Stimulated activated effector memory CD8-positive, alpha-beta T cell treated with anti-CD3 and anti-CD28 coated beads, Interleukin-12 subunit alpha, Interleukin-12 subunit beta, amount 100 ng/mL, for 72 hours (primary cell): ENCODE measurements at regions not wholly inside any gene's neighbourhood (a gene's known extent, or its start where the extent isn't known, plus 50 kb on each side); places are given as distances from the start of the nearest gene placed in this dataset.

Experiments
- ATAC-seq: fragments of 150-1000 bp; cut with Tn5 transposase; 2 replicates; pipeline ENCODE4 v1.10.0; 2021
- DNase-seq, 2 donors: peaks; one replicate each; pipeline ENCODE4 v3.0.0; 2021 to 2022; ENCODE audit warnings: low spot score in 2 of 2
- H3K27ac Mint-ChIP-seq: one replicate; pipeline ENCODE4 v1.8.0; 2022; ENCODE audit warnings: mild to moderate bottlenecking, mixed read lengths
- H3K36me3 Mint-ChIP-seq: one replicate; pipeline ENCODE4 v1.8.0; 2022; ENCODE audit warnings: mild to moderate bottlenecking, mixed read lengths
- H3K4me1 Mint-ChIP-seq: one replicate; pipeline ENCODE4 v1.8.0; 2022; ENCODE audit warnings: mixed read lengths
- H3K4me3 Mint-ChIP-seq: one replicate; pipeline ENCODE4 v1.8.0; 2022; ENCODE audit warnings: mild to moderate bottlenecking, mixed read lengths
- H3K9me3 Mint-ChIP-seq: one replicate; pipeline ENCODE4 v1.8.0; 2022; ENCODE audit warnings: mixed read lengths

DNA sequence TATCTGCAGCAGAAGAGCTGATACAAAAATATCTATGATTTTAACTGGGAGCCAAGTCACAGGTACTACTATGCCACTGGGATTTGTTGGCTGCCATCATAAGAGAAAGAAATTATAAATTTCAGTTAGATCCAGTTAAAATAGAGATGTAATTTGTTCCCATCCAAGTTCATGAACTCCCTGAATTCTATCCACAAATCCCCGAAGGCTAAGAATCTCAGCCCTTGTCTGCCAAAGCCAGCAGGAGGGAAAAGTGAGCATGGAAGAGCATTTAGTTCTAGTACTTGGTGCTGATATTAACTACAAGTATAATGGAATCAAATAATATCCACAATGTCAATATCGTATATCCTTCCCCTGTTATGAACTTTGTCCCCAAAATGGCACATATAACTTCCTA is 801.1 kb upstream of the CXADR start:
- Mint-ChIP-seq H3K4me3 (no peak overlapping the region), H3K4me1 (no peaks in the 10 kb centered on the region), H3K27ac (no peak overlapping the region), H3K36me3 (no peaks in the 10 kb centered on the region), H3K9me3 (peaks cover 14% of the 10 kb centered on the region)
- DNase-seq: no peak
- no peak for ATAC-seq

- no peaks in the 10 kb centered on the region for H3K4me1 Mint-ChIP-seq
- H3K27ac Mint-ChIP-seq: no peak overlapping the region
- no peaks in the 10 kb centered on the region for H3K36me3 Mint-ChIP-seq
- DNase-seq (no peak), ATAC-seq (no peak)
- H3K9me3 Mint-ChIP-seq: peaks cover 8% of the 10 kb centered on the region
- no peak overlapping the region for H3K4me3 Mint-ChIP-seq
Observed at GRCh38 chr21:16713331-16714117, 799.3 kb upstream of the CXADR start.

DNA sequence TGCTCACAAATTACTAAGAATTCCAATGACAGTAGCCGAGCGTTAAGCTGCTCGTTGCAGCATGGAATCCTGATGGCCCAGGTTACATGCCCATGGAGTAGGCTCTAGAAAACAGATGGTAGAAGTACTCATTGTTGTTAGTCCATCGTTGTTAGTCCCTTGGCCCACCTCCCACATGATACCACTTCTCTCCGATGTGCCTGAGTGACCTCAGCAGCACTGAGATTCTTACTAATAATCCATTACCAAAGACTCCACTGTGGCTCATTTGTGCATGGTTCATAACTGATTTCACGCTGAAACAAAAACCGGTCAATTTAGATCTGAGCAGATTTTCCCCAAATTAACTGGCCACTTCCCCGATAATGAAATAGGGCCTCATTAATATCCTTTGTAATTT is 772.3 kb upstream of the CXADR start:
- Mint-ChIP-seq H3K4me1 (no peaks in the 10 kb centered on the region), H3K36me3 (no peaks in the 10 kb centered on the region), H3K9me3 (peaks cover 6% of the 10 kb centered on the region), H3K4me3 (no peak overlapping the region), H3K27ac (no peak overlapping the region)
- ATAC-seq: no peak
- no peak for DNase-seq

DNA sequence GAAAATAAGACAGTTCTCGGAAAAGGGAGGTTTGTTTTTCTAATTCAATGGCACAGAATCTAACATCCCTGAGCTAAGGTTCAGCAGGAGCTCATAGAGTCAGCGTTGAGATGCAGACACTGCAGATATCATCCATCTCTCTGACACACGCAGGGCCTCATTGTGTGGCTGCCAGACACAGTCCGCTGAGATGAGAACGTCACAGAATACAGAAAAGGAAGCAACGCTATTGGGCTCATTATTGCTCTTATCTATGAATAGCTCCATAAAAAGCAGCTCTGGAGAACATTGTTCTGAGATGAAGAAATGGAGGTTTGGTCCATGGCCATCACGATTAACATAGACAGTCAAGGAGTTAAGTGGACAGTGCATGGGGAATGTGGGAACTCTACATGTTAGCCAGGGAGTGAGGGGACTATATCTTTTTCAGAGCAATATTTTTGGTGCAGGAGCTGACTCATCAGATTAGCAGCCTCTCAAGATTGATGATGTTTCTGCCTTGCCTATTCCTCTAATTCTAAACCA is 771.6 kb upstream of the CXADR start:
- Mint-ChIP-seq H3K27ac (no peak overlapping the region), H3K4me1 (no peaks in the 10 kb centered on the region), H3K9me3 (peaks cover 6% of the 10 kb centered on the region), H3K36me3 (no peaks in the 10 kb centered on the region), H3K4me3 (no peak overlapping the region)
- ATAC-seq (no peak), DNase-seq (no peak)

- Mint-ChIP-seq H3K36me3 (no peaks in the 10 kb centered on the region), H3K9me3 (peaks cover 6% of the 10 kb centered on the region), H3K4me3 (no peak overlapping the region), H3K4me1 (no peaks in the 10 kb centered on the region), H3K27ac (no peak overlapping the region)
- ATAC-seq (no peak), DNase-seq (no peak)
Observed at GRCh38 chr21:16742131-16742641, 770.7 kb upstream of the CXADR start.

- peaks cover 6% of the 10 kb centered on the region for H3K9me3 Mint-ChIP-seq
- DNase-seq (no peak), ATAC-seq (no peak)
- no peaks in the 10 kb centered on the region for H3K4me1 Mint-ChIP-seq
- H3K27ac Mint-ChIP-seq: no peak overlapping the region
- H3K36me3 Mint-ChIP-seq: no peaks in the 10 kb centered on the region
- no peak overlapping the region for H3K4me3 Mint-ChIP-seq
Observed at GRCh38 chr21:16742741-16743140, 770.1 kb upstream of the CXADR start.

- Mint-ChIP-seq H3K9me3 (peaks cover 9% of the 10 kb centered on the region), H3K36me3 (no peaks in the 10 kb centered on the region), H3K4me3 (no peak overlapping the region), H3K4me1 (no peaks in the 10 kb centered on the region), H3K27ac (no peak overlapping the region)
- DNase-seq: no peak
- no peak for ATAC-seq
Observed at GRCh38 chr21:16743317-16743716, 769.5 kb upstream of the CXADR start.

- Mint-ChIP-seq H3K9me3 (peaks cover 14% of the 10 kb centered on the region), H3K4me1 (no peaks in the 10 kb centered on the region), H3K36me3 (no peaks in the 10 kb centered on the region), H3K4me3 (no peak overlapping the region), H3K27ac (no peak overlapping the region)
- DNase-seq: no peak
- ATAC-seq: no peak
Observed at GRCh38 chr21:16750926-16751325, 761.9 kb upstream of the CXADR start.

DNA sequence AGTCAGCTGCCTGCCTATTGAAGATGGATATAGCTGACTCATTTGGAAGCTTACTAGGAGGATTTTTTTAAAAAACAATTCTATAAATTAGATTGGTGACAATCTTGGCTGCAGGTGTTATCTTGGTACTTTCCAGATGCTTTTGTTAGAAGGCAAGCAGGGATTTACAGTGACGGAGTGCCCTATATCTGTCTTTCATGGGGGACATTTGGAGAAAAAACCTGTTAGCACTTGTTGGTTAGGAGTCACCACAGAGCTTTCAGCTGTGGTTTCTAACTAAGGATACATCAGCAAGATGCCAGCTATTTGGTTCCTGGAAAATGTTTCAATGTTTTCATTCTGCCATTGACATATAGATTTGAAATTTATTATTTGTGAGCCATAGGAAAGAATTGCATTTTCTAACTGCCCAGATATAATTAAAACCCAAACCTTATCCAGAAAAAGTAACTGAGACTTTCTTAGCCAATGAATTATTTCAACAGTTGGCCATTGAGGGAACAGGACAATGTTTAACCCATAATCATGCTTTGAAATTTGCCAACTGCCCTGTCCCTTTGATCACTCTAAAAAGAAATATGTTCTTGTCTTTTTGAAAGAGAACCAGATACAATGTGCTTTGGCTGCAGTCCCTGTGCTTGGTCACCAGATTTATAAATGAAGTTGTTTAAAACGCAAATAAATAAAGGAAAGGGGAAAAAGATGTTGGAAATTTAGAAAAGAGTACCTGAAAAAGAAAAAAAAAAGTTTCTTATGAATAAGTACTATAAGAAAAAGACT is 761.0 kb upstream of the CXADR start:
- no peaks in the 10 kb centered on the region for H3K4me1 Mint-ChIP-seq
- DNase-seq (no peak), ATAC-seq (no peak)
- no peaks in the 10 kb centered on the region for H3K36me3 Mint-ChIP-seq
- peaks cover 17% of the 10 kb centered on the region for H3K9me3 Mint-ChIP-seq
- no peak overlapping the region for H3K27ac Mint-ChIP-seq
- no peak overlapping the region for H3K4me3 Mint-ChIP-seq

DNA sequence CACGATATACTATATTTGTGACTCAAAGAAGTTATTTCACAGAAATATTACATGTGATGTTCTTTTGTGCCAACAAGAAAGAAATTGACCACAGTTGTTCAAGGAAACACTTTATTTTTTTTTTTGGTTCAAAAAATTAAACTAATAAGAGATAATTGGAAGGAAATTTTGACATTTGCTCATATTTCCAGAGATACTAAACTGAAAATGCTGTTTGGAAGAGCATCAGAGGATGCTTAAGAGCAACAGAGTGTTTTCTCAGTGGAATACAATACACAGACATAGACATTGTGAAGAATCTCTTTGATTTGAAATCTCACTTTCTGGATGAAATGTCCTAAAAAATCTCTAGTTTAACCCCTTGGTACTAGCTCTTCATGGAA is 760.4 kb upstream of the CXADR start:
- ATAC-seq: no peak
- H3K4me1 Mint-ChIP-seq: no peaks in the 10 kb centered on the region
- DNase-seq: no peak
- peaks cover 20% of the 10 kb centered on the region for H3K9me3 Mint-ChIP-seq
- no peak overlapping the region for H3K4me3 Mint-ChIP-seq
- H3K27ac Mint-ChIP-seq: no peak overlapping the region
- no peaks in the 10 kb centered on the region for H3K36me3 Mint-ChIP-seq

GRCh38 chr21:16755061-16755460 is 757.8 kb upstream of the CXADR start:
- H3K4me3 Mint-ChIP-seq: no peak overlapping the region
- ATAC-seq: no peak
- DNase-seq: no peak
- no peaks in the 10 kb centered on the region for H3K4me1 Mint-ChIP-seq
- peaks cover 13% of the 10 kb centered on the region for H3K9me3 Mint-ChIP-seq
- H3K27ac Mint-ChIP-seq: no peak overlapping the region
- H3K36me3 Mint-ChIP-seq: no peaks in the 10 kb centered on the region

DNA sequence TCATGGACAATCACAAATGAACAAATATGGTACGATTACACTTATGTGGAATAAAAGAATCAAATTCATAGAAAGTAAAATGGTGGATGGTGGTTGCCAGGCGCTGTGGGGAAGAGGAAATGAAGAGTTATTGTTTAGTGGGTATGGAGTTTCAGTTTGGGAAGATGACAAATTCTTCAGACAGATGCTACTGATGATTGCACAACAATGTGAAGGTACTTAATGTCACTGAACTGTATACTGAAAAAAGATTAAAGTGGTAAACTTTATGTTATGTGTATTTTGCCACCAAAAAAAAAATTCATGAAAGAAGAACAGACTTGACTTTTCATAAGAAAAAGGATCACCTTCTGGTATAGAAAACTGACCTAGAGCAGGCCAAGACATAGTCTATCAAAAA is 745.6 kb upstream of the CXADR start:
- no peak for DNase-seq
- H3K4me1 Mint-ChIP-seq: no peaks in the 10 kb centered on the region
- no peak overlapping the region for H3K27ac Mint-ChIP-seq
- H3K4me3 Mint-ChIP-seq: no peak overlapping the region
- ATAC-seq: no peak
- H3K9me3 Mint-ChIP-seq: peaks cover 15% of the 10 kb centered on the region
- H3K36me3 Mint-ChIP-seq: no peaks in the 10 kb centered on the region

DNA sequence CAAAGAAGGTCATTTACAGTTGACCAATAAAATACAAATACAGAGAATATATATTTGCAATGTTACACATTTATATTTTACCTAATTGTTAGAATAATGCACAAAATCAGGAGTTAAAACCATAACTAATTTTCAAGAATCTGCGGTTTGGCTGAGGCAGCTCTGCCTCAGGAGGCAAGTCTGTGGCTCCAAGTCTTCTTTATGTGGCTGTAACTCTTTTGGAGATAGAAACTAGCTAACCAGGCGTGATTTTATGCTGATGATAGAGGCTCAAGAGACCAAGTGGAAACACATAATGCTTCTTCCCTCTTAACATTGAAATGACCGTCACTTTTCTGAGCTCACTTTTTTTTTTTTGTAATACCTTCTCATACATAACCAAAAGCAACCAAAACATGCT is 744.7 kb upstream of the CXADR start:
- no peaks in the 10 kb centered on the region for H3K36me3 Mint-ChIP-seq
- ATAC-seq (no peak), DNase-seq (no peak)
- no peak overlapping the region for H3K4me3 Mint-ChIP-seq
- H3K27ac Mint-ChIP-seq: no peak overlapping the region
- peaks cover 20% of the 10 kb centered on the region for H3K9me3 Mint-ChIP-seq
- H3K4me1 Mint-ChIP-seq: no peaks in the 10 kb centered on the region

DNA sequence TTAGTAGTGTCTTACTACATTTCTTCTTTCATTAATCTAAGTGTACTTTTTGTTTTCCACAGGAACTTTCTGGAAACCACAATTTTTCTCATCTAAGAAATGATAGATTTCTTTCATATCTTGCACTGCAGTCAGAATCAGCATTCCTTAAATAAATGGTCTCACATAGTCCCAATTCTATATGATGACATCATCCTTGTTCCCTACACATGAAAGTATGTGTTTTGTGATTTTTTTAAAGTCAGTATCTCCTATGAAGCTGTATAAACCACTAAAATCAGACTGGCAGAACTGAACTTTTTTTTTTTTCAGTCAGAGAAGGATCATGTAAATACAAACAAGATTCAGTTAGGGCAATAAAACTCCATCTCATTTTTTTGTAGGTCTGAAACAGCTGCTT is 742.6 kb upstream of the CXADR start:
- Mint-ChIP-seq H3K4me1 (no peaks in the 10 kb centered on the region), H3K4me3 (no peak overlapping the region), H3K9me3 (peaks cover 18% of the 10 kb centered on the region), H3K36me3 (no peaks in the 10 kb centered on the region), H3K27ac (no peak overlapping the region)
- ATAC-seq (no peak), DNase-seq (no peak)

GRCh38 chr21:16773206-16773605 is 739.6 kb upstream of the CXADR start:
- DNase-seq (no peak), ATAC-seq (no peak)
- Mint-ChIP-seq H3K36me3 (no peaks in the 10 kb centered on the region), H3K9me3 (peaks cover 13% of the 10 kb centered on the region), H3K27ac (no peak overlapping the region), H3K4me3 (no peak overlapping the region), H3K4me1 (no peaks in the 10 kb centered on the region)

DNA sequence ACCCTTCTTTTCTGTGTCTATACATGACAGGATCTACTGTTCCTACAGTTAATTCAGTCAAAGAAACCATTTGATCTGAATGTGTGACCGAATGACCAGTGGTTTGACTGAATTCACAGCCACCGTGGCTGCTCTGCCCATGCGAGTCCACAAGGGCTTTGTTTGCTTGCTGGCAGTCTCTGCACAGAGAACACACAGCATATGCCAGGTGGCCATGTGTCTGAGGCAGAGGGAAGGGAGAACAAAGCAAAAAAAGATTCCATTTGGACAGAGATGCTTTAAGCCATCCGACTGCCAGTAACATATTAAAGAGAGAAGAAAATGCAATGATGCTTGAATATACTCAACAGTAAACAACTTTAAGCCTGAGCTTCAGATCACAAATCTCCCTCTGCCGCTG is 737.8 kb upstream of the CXADR start:
- H3K9me3 Mint-ChIP-seq: peaks cover 14% of the 10 kb centered on the region
- H3K4me1 Mint-ChIP-seq: no peaks in the 10 kb centered on the region
- DNase-seq (no peak), ATAC-seq (no peak)
- no peak overlapping the region for H3K27ac Mint-ChIP-seq
- no peak overlapping the region for H3K4me3 Mint-ChIP-seq
- H3K36me3 Mint-ChIP-seq: no peaks in the 10 kb centered on the region
